HG02943 (cell line): ENCODE measurements at regions not wholly inside any gene's neighbourhood (a gene's known extent, or its start where the extent isn't known, plus 50 kb on each side); places are given as distances from the start of the nearest gene placed in this dataset.
"Not testable (repeated sequence)": the region's sequence is repeated elsewhere in the genome, so short reads cannot be mapped to it uniquely, and the experiment has no call there.

Experiments used
- ATAC-seq: cut with Tn5 transposase; IDR thresholded peaks from one replicate; pipeline ENCODE4 v1.9.1; 2021; ENCODE audit warnings: mild to moderate bottlenecking, low read depth, moderate library complexity; ENCODE audit not compliant: unreplicated experiment

- ATAC-seq, result not testable (repeated sequence)
These were observed 113.0 kb upstream of the CDH11 start for GRCh38 chr16:65234721-65235320.

GRCh38 chr16:65229191-65229662, 107.4 kb upstream of the CDH11 start:
- ATAC-seq, result no peak

GRCh38 chr16:65227150-65227835, 105.4 kb upstream of the CDH11 start:
- no peak for ATAC-seq

- no peak for ATAC-seq
These were observed 104.2 kb upstream of the CDH11 start for GRCh38 chr16:65226077-65226476.

GRCh38 chr16:65225488-65225887, 103.6 kb upstream of the CDH11 start:
- ATAC-seq, result no peak

- ATAC-seq, result no peak
These were observed 103.1 kb upstream of the CDH11 start for GRCh38 chr16:65224994-65225393.

- ATAC-seq, result no peak
These were observed 102.6 kb upstream of the CDH11 start for GRCh38 chr16:65224471-65224870.

GRCh38 chr16:65223335-65223734, 101.5 kb upstream of the CDH11 start:
- ATAC-seq, result no peak

- ATAC-seq, result no peak
These were observed 100.7 kb upstream of the CDH11 start for GRCh38 chr16:65222536-65222935.

- no peak for ATAC-seq
These were observed 100.2 kb upstream of the CDH11 start for GRCh38 chr16:65222049-65222448.

- ATAC-seq, result no peak
These were observed 97.9 kb upstream of the CDH11 start for GRCh38 chr16:65219786-65220185.

- no peak for ATAC-seq
These were observed 96.5 kb upstream of the CDH11 start for GRCh38 chr16:65218348-65218747.

- no peak for ATAC-seq
These were observed 92.2 kb upstream of the CDH11 start for GRCh38 chr16:65213866-65214595.

- no peak for ATAC-seq
These were observed 90.9 kb upstream of the CDH11 start for GRCh38 chr16:65212791-65213190.

GRCh38 chr16:65212240-65212639, 90.4 kb upstream of the CDH11 start:
- ATAC-seq, result no peak

- no peak for ATAC-seq
These were observed 80.6 kb upstream of the CDH11 start for GRCh38 chr16:65202461-65202860.

GRCh38 chr16:65201511-65201910, 79.6 kb upstream of the CDH11 start:
- no peak for ATAC-seq

GRCh38 chr16:65200857-65201256, 79.0 kb upstream of the CDH11 start:
- no peak for ATAC-seq

GRCh38 chr16:65200156-65200773, 78.4 kb upstream of the CDH11 start:
- ATAC-seq, result no peak

GRCh38 chr16:65196420-65197075, 74.7 kb upstream of the CDH11 start:
- ATAC-seq, result no peak

GRCh38 chr16:65195998-65196397, 74.1 kb upstream of the CDH11 start:
- ATAC-seq, result no peak
